ENCODE measurements at regions not wholly inside any gene's neighbourhood (a gene's known extent, or its start where the extent isn't known, plus 50 kb on each side); places are given as distances from the start of the nearest gene placed in this dataset.

- Histone ChIP-seq H3K4me1 (peaks cover 0 to 88% (median 26%) of the 10 kb centered on the region in 6 donors), H3K27me3 (replicated peaks in 1 of 7) (peaks cover 0 to 12% (median 0%) of the 10 kb centered on the region in 7 donors), H3K9me3 (peaks cover 0 to 4% (median 0%) of the 10 kb centered on the region in 8 donors), H3K4me3 (no peak overlapping the region), H3K36me3 (no peaks in the 10 kb centered on the region), H3K27ac (peak overlapping the region in 5 of 8 donors; percentile 74 to 91 (median 81))
- WGBS, 5 donors: 65 to 79% (median 69%) methylated on average over 9 of the region's 9 CpGs
- peak; percentile 61 for DNase-seq
- intact Hi-C loops (cut with DNase I; ENCODE audit: low total_unique reads): no loop called here
- no peak for TF ChIP-seq POLR2A (IDR thresholded peaks at IDR 0.05)
- no peak for TF ChIP-seq CTCF (IDR thresholded peaks at IDR 0.05 in 8 of 11, conservative IDR thresholded peaks at IDR 0.05 in 3 of 11)
- TF ChIP-seq POLR2AphosphoS5 (IDR thresholded peaks at IDR 0.05): no peak
These were observed 60.9 kb upstream of the RUNX3 start for GRCh38 chr1:24990779-24991641.

GRCh38 chr1:24990136-24990535 is 60.1 kb upstream of the RUNX3 start:
- Histone ChIP-seq H3K27me3 (replicated peaks in 1 of 7) (peaks cover 0 to 12% (median 0%) of the 10 kb centered on the region in 7 donors), H3K27ac (peak overlapping the region in 2 of 8 donors; percentile 21 to 81), H3K4me3 (no peak overlapping the region), H3K9me3 (peaks cover 0 to 4% (median 0%) of the 10 kb centered on the region in 8 donors), H3K4me1 (peaks cover 2 to 88% (median 33%) of the 10 kb centered on the region in 6 donors), H3K36me3 (no peaks in the 10 kb centered on the region)
- peak; percentile 66 for DNase-seq
- 80 to 87% (median 85%) methylated on average over 13 of the region's 13 CpGs for WGBS, 5 donors
- TF ChIP-seq CTCF (IDR thresholded peaks at IDR 0.05 in 8 of 11, conservative IDR thresholded peaks at IDR 0.05 in 3 of 11): no peak
- TF ChIP-seq POLR2A (IDR thresholded peaks at IDR 0.05): no peak
- TF ChIP-seq POLR2AphosphoS5 (IDR thresholded peaks at IDR 0.05): no peak
- intact Hi-C loops (cut with DNase I; ENCODE audit: low total_unique reads): no loop called here

- no peak for DNase-seq
- intact Hi-C loops (cut with DNase I; ENCODE audit: low total_unique reads): no loop called here
- Histone ChIP-seq H3K9me3 (peaks cover 0 to 4% (median 0%) of the 10 kb centered on the region in 8 donors), H3K4me3 (no peak overlapping the region), H3K4me1 (peaks cover 3 to 88% (median 39%) of the 10 kb centered on the region in 6 donors), H3K27me3 (replicated peaks in 1 of 7) (peaks cover 0 to 12% (median 0%) of the 10 kb centered on the region in 7 donors), H3K36me3 (no peaks in the 10 kb centered on the region), H3K27ac (no peak overlapping the region)
- WGBS, 5 donors: 85 to 95% (median 89%) methylated on average over 2 of the region's 2 CpGs
- TF ChIP-seq POLR2A (IDR thresholded peaks at IDR 0.05): no peak
These were observed 59.0 kb upstream of the RUNX3 start for GRCh38 chr1:24989082-24989481.

GRCh38 chr1:24988558-24988912 is 58.5 kb upstream of the RUNX3 start:
- intact Hi-C loops (cut with DNase I; ENCODE audit: low total_unique reads): no loop called here
- no peaks in the 10 kb centered on the region for H3K36me3 ChIP-seq

More at GRCh38 chr1:24988558-24988912, 58.5 kb upstream of the RUNX3 start:
- TF ChIP-seq CTCF (IDR thresholded peaks at IDR 0.05 in 8 of 11, conservative IDR thresholded peaks at IDR 0.05 in 3 of 11) (no peak), POLR2AphosphoS5 (IDR thresholded peaks at IDR 0.05) (no peak), POLR2A (IDR thresholded peaks at IDR 0.05) (no peak)
- peaks cover 3 to 85% (median 35%) of the 10 kb centered on the region in 6 donors for H3K4me1 ChIP-seq
- 78 to 89% (median 81%) methylated on average over 6 of the region's 6 CpGs for WGBS, 5 donors
- H3K9me3 ChIP-seq: peaks cover 0 to 4% (median 0%) of the 10 kb centered on the region in 8 donors
- DNase-seq: peak; percentile 68
- H3K27me3 ChIP-seq (replicated peaks in 1 of 7): peaks cover 0 to 12% (median 0%) of the 10 kb centered on the region in 7 donors
- no peak overlapping the region for H3K27ac ChIP-seq
- H3K4me3 ChIP-seq: no peak overlapping the region

Data from spleen (tissue), 11 donors.